ENCODE measurements at regions not wholly inside any gene's neighbourhood (a gene's known extent, or its start where the extent isn't known, plus 50 kb on each side); places are given as distances from the start of the nearest gene placed in this dataset.

DNA sequence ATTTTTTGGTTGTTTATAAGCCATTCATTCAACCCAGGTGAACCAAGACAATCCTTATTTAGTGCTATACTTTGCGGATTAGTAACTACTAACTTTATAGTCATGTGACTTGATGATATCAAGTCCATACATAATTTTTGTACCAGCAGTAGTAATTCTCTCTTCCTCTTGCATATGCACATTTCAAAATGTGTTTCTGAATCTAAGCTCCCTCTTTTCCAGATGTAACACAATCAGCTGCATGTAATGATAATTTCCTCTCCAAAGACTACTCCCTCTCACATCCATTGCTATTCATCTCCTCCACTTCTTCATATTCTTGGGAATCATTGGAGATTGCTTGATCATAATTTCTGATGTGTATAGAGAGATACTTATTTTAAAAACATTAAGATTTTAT lies 510.1 kb upstream of the CDH18 start:
- Histone ChIP-seq H3K4me3 (ENCODE audit: low read depth, low read length) (no peak overlapping the region), H3K36me3 (ENCODE audit: control insufficient read depth, insufficient read depth, low read length) (no peaks in the 10 kb centered on the region), H3K27me3 (ENCODE audit: control insufficient read depth, insufficient read depth, low read length) (no peaks in the 10 kb centered on the region)
- DNase-seq (ENCODE audit: low read depth): no peak
- TF ChIP-seq, protein P1, sequence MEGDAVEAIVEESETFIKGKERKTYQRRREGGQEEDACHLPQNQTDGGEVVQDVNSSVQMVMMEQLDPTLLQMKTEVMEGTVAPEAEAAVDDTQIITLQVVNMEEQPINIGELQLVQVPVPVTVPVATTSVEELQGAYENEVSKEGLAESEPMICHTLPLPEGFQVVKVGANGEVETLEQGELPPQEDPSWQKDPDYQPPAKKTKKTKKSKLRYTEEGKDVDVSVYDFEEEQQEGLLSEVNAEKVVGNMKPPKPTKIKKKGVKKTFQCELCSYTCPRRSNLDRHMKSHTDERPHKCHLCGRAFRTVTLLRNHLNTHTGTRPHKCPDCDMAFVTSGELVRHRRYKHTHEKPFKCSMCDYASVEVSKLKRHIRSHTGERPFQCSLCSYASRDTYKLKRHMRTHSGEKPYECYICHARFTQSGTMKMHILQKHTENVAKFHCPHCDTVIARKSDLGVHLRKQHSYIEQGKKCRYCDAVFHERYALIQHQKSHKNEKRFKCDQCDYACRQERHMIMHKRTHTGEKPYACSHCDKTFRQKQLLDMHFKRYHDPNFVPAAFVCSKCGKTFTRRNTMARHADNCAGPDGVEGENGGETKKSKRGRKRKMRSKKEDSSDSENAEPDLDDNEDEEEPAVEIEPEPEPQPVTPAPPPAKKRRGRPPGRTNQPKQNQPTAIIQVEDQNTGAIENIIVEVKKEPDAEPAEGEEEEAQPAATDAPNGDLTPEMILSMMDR (IDR thresholded peaks at IDR 0.05; ENCODE audit: insufficient read depth, low read length, poor library complexity, severe bottlenecking): no peak

DNA sequence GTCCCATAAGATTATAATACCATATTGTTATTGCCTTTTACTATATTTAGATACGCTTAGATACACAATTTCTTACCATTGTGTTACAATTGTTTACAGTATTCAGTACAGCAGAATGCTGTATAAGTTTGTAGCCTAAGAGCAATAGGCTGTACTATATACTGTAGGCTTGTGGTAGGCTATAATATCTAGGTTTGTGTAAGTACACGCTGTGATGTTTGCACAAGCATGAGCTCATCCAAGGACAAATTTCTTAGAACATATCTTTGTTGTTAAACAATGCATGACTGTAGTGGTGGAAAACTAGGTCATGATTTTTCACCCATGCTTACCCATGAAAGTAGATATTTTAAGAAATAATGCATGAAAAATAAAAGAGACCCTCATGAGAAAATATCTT lies 509.4 kb upstream of the CDH18 start:
- Histone ChIP-seq H3K27me3 (ENCODE audit: control insufficient read depth, insufficient read depth, low read length) (no peaks in the 10 kb centered on the region), H3K36me3 (ENCODE audit: control insufficient read depth, insufficient read depth, low read length) (no peaks in the 10 kb centered on the region), H3K4me3 (ENCODE audit: low read depth, low read length) (no peak overlapping the region)
- TF ChIP-seq, protein P1 (IDR thresholded peaks at IDR 0.05; ENCODE audit: insufficient read depth, low read length, poor library complexity, severe bottlenecking): no peak
- DNase-seq (ENCODE audit: low read depth): no peak

DNA sequence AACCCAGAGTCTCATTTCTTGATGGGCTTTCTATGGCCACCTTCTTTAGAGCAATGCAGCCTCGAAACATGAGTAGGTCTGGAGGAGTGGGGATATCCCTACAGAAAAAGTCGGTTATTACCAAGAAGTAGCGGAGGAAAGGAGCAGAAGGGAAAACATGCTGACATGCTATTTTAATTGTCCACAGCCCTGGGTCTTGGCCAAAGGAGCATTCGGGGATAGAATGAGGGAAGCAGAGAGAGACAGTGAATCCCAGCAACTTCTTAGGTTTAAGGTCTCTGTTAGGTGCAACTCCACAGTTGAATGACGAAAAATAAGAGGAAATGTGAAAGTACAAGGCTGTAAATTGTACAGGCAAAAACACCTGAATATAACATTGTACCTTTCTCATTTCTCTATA lies 506.7 kb upstream of the CDH18 start:
- DNase-seq (ENCODE audit: low read depth): no peak
- Histone ChIP-seq H3K36me3 (ENCODE audit: control insufficient read depth, insufficient read depth, low read length) (no peaks in the 10 kb centered on the region), H3K4me3 (ENCODE audit: low read depth, low read length) (no peak overlapping the region), H3K27me3 (ENCODE audit: control insufficient read depth, insufficient read depth, low read length) (no peaks in the 10 kb centered on the region)
- TF ChIP-seq, protein P1 (IDR thresholded peaks at IDR 0.05; ENCODE audit: insufficient read depth, low read length, poor library complexity, severe bottlenecking): no peak

DNA sequence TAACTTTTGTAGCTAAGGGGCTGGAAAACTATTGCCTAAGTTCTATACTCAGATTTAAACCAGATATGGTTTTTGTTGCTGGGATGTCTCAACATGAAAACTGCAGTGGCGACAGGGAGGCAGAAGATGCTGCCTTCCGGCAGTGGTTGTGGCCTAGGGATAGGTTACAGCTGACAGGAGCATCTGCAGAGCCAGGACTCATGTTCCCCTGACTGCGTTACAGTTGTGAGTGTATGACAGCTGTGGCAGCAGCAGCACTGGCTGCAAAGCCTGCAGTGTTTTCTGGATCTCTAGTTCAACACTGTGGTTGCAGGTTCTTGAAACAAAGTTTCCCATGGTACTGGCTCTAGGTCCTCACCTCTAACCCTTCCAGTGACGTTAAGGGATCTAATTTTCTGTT lies 498.8 kb upstream of the CDH18 start:
- no peaks in the 10 kb centered on the region for H3K36me3 ChIP-seq (ENCODE audit: control insufficient read depth, insufficient read depth, low read length)
- no peaks in the 10 kb centered on the region for H3K27me3 ChIP-seq (ENCODE audit: control insufficient read depth, insufficient read depth, low read length)
- no peak overlapping the region for H3K4me3 ChIP-seq (ENCODE audit: low read depth, low read length)
- no peak for DNase-seq (ENCODE audit: low read depth)
- TF ChIP-seq, protein P1 (IDR thresholded peaks at IDR 0.05; ENCODE audit: insufficient read depth, low read length, poor library complexity, severe bottlenecking): no peak

DNA sequence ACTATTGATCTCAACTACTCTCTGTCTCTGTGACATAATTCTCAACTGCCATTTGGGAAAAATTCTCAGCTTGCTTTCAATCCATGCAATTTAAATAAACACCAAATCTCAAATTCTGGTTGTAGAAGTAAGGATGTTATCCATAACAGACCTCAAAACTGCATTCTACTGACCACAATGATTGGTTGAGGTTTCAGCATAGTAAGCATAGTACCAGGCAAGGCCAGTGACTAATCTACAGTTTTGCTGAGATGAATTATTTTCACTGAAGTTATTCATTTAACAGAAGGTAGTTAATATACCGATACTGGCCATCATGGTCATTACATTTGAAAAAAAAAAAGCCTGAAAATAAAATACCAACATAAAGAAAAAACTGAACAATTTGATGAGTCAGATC lies 488.0 kb upstream of the CDH18 start:
- TF ChIP-seq, protein P1 (IDR thresholded peaks at IDR 0.05; ENCODE audit: insufficient read depth, low read length, poor library complexity, severe bottlenecking): no peak
- H3K36me3 ChIP-seq (ENCODE audit: control insufficient read depth, insufficient read depth, low read length): no peaks in the 10 kb centered on the region
- DNase-seq (ENCODE audit: low read depth): peak; percentile 7
- no peak overlapping the region for H3K4me3 ChIP-seq (ENCODE audit: low read depth, low read length)
- H3K27me3 ChIP-seq (ENCODE audit: control insufficient read depth, insufficient read depth, low read length): no peaks in the 10 kb centered on the region

DNA sequence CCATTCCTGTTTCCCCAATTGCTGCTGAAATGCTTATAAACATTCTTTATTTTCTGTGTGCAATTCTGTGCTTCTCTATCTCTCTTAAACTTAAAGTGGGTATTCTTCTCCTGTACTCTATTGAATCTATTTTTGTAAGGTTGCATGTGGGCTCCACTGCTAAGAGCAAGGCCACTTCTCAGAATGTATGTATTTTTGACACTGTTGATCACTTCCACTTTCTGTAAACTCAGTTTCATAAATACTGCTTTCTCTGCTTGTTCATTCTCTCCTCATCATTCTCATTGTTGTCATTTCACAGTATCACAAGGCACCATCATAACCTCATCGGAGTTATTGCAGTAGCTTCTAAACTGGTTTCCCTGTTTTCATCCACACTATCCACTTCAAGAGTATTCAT lies 483.0 kb upstream of the CDH18 start:
- TF ChIP-seq, protein P1 (IDR thresholded peaks at IDR 0.05; ENCODE audit: insufficient read depth, low read length, poor library complexity, severe bottlenecking): no peak
- DNase-seq (ENCODE audit: low read depth): no peak

More for the DNA sequence above, 483.0 kb upstream of the CDH18 start:
- Histone ChIP-seq H3K36me3 (ENCODE audit: control insufficient read depth, insufficient read depth, low read length) (no peaks in the 10 kb centered on the region), H3K4me3 (ENCODE audit: low read depth, low read length) (no peak overlapping the region), H3K27me3 (ENCODE audit: control insufficient read depth, insufficient read depth, low read length) (no peaks in the 10 kb centered on the region)
